Esophagus muscularis mucosa (tissue), 4 donors: ENCODE measurements at regions not wholly inside any gene's neighbourhood (a gene's known extent, or its start where the extent isn't known, plus 50 kb on each side); places are given as distances from the start of the nearest gene placed in this dataset.

ENCODE experiments used
- CTCF ChIP-seq, 3 experiments: fragments of 200-600 bp in 2 of 3; fragments of 450-650 bp in 1 of 3; sonication (generic) in 2 of 3; IDR thresholded peaks; one replicate each; pipeline ENCODE4 v1.5.1; 2017 to 2019; ENCODE audit warnings: antibody characterized with exemption in 3 of 3, mild to moderate bottlenecking in 2 of 3, moderate library complexity in 1 of 3
- EP300 ChIP-seq: sonication (generic); formaldehyde crosslinking; IDR thresholded peaks from one replicate; pipeline ENCODE4 v1.6.1; 2017; ENCODE audit warnings: antibody characterized with exemption
- POLR2A ChIP-seq: fragments of 450-650 bp; IDR thresholded peaks from one replicate; pipeline ENCODE4 v1.6.1; 2017; ENCODE audit warnings: antibody characterized with exemption, moderate library complexity, mild to moderate bottlenecking, low read depth
- POLR2AphosphoS5 ChIP-seq, 2 donors: sonication (generic); formaldehyde crosslinking; IDR thresholded peaks; one replicate each; pipeline ENCODE4 v1.6.1; 2017; ENCODE audit warnings: antibody characterized with exemption in 2 of 2

- TF ChIP-seq CTCF (IDR thresholded peaks at IDR 0.05) (no peak), POLR2A (no peak), EP300 (no peak), POLR2AphosphoS5 (IDR thresholded peaks at IDR 0.05) (no peak)
Observed at GRCh38 chr10:4264209-4264865, 479.3 kb upstream of the KLF6 start.
